PFSK-1 (cell line): ENCODE measurements at regions not wholly inside any gene's neighbourhood (a gene's known extent, or its start where the extent isn't known, plus 50 kb on each side); places are given as distances from the start of the nearest gene placed in this dataset.

Experiments
- TAF1 ChIP-seq: IDR thresholded peaks from 2 replicates; pipeline ENCODE4 v1.6.1; 2012; ENCODE audit warnings: low read length, control low read depth, borderline replicate concordance; ENCODE audit not compliant: insufficient read depth
- TF ChIP-seq, protein P1 (sequence below), 2 experiments: IDR thresholded peaks; 2 replicates each; pipeline versions ENCODE4 v1.6.1 to v1.8.0; 2011 to 2012; ENCODE audit warnings: low read depth in 2 of 2, low read length in 2 of 2, control low read depth in 1 of 2, inconsistent platforms in 1 of 2, mild to moderate bottlenecking in 1 of 2, moderate library complexity in 1 of 2; ENCODE audit not compliant: insufficient read depth in 1 of 2

DNA sequence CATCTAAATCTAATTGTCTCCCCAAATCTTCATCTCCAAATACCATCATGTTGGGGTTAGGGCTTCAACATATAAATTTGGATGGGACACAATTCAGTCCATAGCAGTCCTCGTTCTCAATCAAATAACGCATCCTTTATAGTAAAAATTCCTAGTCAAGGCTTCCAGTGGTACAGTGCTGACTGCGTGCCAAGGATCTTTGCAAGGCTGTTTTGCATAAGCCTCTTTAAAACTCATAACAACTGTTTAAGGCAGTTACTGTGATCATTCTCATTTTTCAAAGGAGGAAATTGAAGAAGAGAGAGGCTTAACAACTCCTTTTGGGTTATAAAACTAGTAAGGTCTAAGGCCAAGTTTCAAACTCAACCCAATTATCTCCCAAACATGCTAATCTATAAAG lies 666.9 kb downstream of the NYAP2 start:
- no peak for TF ChIP-seq TAF1
- TF ChIP-seq, protein P1, sequence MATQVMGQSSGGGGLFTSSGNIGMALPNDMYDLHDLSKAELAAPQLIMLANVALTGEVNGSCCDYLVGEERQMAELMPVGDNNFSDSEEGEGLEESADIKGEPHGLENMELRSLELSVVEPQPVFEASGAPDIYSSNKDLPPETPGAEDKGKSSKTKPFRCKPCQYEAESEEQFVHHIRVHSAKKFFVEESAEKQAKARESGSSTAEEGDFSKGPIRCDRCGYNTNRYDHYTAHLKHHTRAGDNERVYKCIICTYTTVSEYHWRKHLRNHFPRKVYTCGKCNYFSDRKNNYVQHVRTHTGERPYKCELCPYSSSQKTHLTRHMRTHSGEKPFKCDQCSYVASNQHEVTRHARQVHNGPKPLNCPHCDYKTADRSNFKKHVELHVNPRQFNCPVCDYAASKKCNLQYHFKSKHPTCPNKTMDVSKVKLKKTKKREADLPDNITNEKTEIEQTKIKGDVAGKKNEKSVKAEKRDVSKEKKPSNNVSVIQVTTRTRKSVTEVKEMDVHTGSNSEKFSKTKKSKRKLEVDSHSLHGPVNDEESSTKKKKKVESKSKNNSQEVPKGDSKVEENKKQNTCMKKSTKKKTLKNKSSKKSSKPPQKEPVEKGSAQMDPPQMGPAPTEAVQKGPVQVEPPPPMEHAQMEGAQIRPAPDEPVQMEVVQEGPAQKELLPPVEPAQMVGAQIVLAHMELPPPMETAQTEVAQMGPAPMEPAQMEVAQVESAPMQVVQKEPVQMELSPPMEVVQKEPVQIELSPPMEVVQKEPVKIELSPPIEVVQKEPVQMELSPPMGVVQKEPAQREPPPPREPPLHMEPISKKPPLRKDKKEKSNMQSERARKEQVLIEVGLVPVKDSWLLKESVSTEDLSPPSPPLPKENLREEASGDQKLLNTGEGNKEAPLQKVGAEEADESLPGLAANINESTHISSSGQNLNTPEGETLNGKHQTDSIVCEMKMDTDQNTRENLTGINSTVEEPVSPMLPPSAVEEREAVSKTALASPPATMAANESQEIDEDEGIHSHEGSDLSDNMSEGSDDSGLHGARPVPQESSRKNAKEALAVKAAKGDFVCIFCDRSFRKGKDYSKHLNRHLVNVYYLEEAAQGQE (IDR thresholded peaks at IDR 0.05; ENCODE audit: insufficient read depth in 1 of 2, low read depth in 2 of 2, low read length in 2 of 2) = no peak
